ENCODE measurements at regions not wholly inside any gene's neighbourhood (a gene's known extent, or its start where the extent isn't known, plus 50 kb on each side); places are given as distances from the start of the nearest gene placed in this dataset.

- no peaks in the 10 kb centered on the region for H3K36me3 ChIP-seq (replicated peaks; ENCODE audit: low read depth, low read length)
- no peaks in the 10 kb centered on the region for H3K27me3 ChIP-seq (ENCODE audit: low read depth, low read length)
- H3K79me2 ChIP-seq (ENCODE audit: low read length) = no peaks in the 10 kb centered on the region
- TF ChIP-seq EZH2phosphoT487 (IDR thresholded peaks at IDR 0.05; ENCODE audit: low read depth) (no peak), CTCF (IDR thresholded peaks at IDR 0.05; ENCODE audit: low read depth, low read length) (no peak)
- no peak overlapping the region for H3K4me3 ChIP-seq (ENCODE audit: low read length)
- no peaks in the 10 kb centered on the region for H3K9me3 ChIP-seq (ENCODE audit: insufficient read depth, low read length)
- no peak overlapping the region for H3K4me2 ChIP-seq (ENCODE audit: low read length)
- no peak overlapping the region for H3K27ac ChIP-seq (ENCODE audit: low read length)
- no peak overlapping the region for H3K9ac ChIP-seq (ENCODE audit: low read length)
- no peak overlapping the region for H2AFZ ChIP-seq (ENCODE audit: low read depth, low read length)
- no peaks in the 10 kb centered on the region for H3K4me1 ChIP-seq (ENCODE audit: low read length)
- H4K20me1 ChIP-seq (ENCODE audit: insufficient read depth, low read length) = no peaks in the 10 kb centered on the region
Measured at GRCh38 chr4:175986668-175987067, 79.0 kb upstream of the WDR17 start.

- Histone ChIP-seq H3K4me1 (ENCODE audit: low read length) (no peaks in the 10 kb centered on the region), H3K27me3 (ENCODE audit: low read depth, low read length) (no peaks in the 10 kb centered on the region), H2AFZ (ENCODE audit: low read depth, low read length) (no peak overlapping the region), H3K9ac (ENCODE audit: low read length) (no peak overlapping the region), H3K79me2 (ENCODE audit: low read length) (no peaks in the 10 kb centered on the region), H3K9me3 (ENCODE audit: insufficient read depth, low read length) (no peaks in the 10 kb centered on the region), H4K20me1 (ENCODE audit: insufficient read depth, low read length) (no peaks in the 10 kb centered on the region), H3K36me3 (replicated peaks; ENCODE audit: low read depth, low read length) (no peaks in the 10 kb centered on the region), H3K4me3 (ENCODE audit: low read length) (no peak overlapping the region), H3K4me2 (ENCODE audit: low read length) (no peak overlapping the region), H3K27ac (ENCODE audit: low read length) (no peak overlapping the region)
- TF ChIP-seq EZH2phosphoT487 (IDR thresholded peaks at IDR 0.05; ENCODE audit: low read depth) (no peak), CTCF (IDR thresholded peaks at IDR 0.05; ENCODE audit: low read depth, low read length) (no peak)
Measured at GRCh38 chr4:175988511-175988910, 77.1 kb upstream of the WDR17 start.

DNA sequence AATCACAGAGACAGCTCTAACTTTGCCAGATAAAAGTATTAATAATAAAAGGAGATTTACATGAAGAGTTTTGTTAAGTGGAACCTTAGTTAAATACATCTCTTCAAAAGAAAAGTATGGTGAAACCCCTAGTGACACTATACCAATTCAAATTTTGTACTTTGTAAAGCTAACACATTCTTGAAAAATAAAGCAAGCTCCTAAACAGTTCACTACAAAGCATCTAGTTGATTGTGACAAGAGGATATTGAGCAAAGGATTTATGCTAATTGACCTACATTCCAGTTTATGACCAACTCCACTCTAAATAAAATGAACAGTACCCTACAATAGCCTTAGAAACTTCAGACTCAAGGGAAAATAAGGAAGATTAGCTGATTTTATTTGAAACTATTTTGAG, 69.4 kb upstream of the WDR17 start:
- Histone ChIP-seq H3K27ac (ENCODE audit: low read length) (no peak overlapping the region), H3K9me3 (ENCODE audit: insufficient read depth, low read length) (no peaks in the 10 kb centered on the region), H2AFZ (ENCODE audit: low read depth, low read length) (no peak overlapping the region), H4K20me1 (ENCODE audit: insufficient read depth, low read length) (no peaks in the 10 kb centered on the region), H3K4me2 (ENCODE audit: low read length) (no peak overlapping the region), H3K4me1 (ENCODE audit: low read length) (peaks cover under 1% of the 10 kb centered on the region; the same call in 1 of the 2 replicates), H3K79me2 (ENCODE audit: low read length) (no peaks in the 10 kb centered on the region), H3K4me3 (ENCODE audit: low read length) (no peak overlapping the region), H3K9ac (ENCODE audit: low read length) (no peak overlapping the region), H3K27me3 (ENCODE audit: low read depth, low read length) (no peaks in the 10 kb centered on the region), H3K36me3 (replicated peaks; ENCODE audit: low read depth, low read length) (no peaks in the 10 kb centered on the region)
- TF ChIP-seq EZH2phosphoT487 (IDR thresholded peaks at IDR 0.05; ENCODE audit: low read depth) (no peak), CTCF (IDR thresholded peaks at IDR 0.05; ENCODE audit: low read depth, low read length) (no peak)

DNA sequence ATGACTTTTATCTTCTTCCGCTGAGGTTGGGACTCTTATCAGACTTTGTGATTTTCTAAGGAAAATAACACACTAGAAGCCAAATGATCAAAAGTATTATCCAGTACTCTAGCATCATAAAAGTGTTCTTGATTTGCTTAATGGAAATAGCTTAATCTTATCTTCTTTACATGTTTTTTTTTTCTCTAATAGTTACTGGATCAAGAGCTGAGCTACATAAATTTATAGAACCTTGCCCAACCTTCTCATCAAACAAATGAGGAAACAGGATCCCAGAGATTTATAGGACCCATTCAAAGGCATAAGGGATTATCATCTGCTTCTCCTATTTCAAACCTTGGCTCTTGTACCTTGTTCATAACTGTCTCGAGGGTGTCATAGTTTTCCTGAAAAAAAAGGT, 68.3 kb upstream of the WDR17 start:
- Histone ChIP-seq H3K4me2 (ENCODE audit: low read length) (no peak overlapping the region), H2AFZ (ENCODE audit: low read depth, low read length) (no peak overlapping the region), H3K9ac (ENCODE audit: low read length) (no peak overlapping the region), H3K36me3 (replicated peaks; ENCODE audit: low read depth, low read length) (no peaks in the 10 kb centered on the region), H3K4me1 (ENCODE audit: low read length) (peaks cover 4% of the 10 kb centered on the region), H3K4me3 (ENCODE audit: low read length) (no peak overlapping the region), H3K79me2 (ENCODE audit: low read length) (no peaks in the 10 kb centered on the region), H3K27me3 (ENCODE audit: low read depth, low read length) (no peaks in the 10 kb centered on the region), H3K9me3 (ENCODE audit: insufficient read depth, low read length) (no peaks in the 10 kb centered on the region), H3K27ac (ENCODE audit: low read length) (no peak overlapping the region), H4K20me1 (ENCODE audit: insufficient read depth, low read length) (no peaks in the 10 kb centered on the region)
- TF ChIP-seq CTCF (IDR thresholded peaks at IDR 0.05; ENCODE audit: low read depth, low read length) (no peak), EZH2phosphoT487 (IDR thresholded peaks at IDR 0.05; ENCODE audit: low read depth) (no peak)

Measured in OCI-LY3 (cell line).